ENCODE measurements at regions not wholly inside any gene's neighbourhood (a gene's known extent, or its start where the extent isn't known, plus 50 kb on each side); places are given as distances from the start of the nearest gene placed in this dataset.

DNA sequence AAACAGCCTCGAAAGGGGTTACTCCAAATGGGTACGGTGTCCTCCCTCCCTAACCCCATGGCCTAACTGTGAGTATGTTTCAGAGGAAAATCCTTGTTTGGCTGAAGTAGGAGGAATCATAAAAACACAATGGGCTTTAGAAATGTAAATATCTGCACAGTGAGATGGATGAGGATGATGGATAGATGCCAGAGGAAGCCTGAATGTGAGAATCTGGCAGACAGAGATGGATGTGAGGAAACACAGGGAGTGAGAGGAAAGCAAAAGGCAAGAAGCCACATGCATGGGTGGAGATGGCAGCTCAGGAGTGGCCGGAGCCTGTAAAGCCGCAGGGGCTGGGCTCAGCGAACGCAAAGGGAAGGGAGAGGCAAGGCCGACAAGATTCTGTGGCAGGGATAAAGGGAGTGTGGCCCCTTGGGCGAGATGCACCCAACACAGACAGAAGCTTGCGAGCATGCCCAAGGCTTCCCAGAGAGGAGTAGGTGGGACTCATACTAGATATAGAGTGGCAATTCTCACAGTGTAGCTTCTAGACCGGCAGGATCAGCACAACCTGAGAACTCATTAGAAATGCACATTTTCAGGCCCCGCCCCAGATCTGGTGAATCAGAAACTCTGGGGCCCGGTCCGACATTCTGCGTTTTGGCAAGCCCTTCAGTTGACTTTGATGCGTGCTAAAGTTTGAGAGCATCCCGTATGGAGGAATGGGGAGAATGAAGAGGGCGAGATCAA, 237.3 kb upstream of the CADM1 start:
- no peak for TF ChIP-seq CTCF (IDR thresholded peaks at IDR 0.05)
- TF ChIP-seq POLR2A (IDR thresholded peaks at IDR 0.05): no peak
